ENCODE measurements at regions not wholly inside any gene's neighbourhood (a gene's known extent, or its start where the extent isn't known, plus 50 kb on each side); places are given as distances from the start of the nearest gene placed in this dataset.

- TF ChIP-seq SPI1 (IDR thresholded peaks at IDR 0.05; ENCODE audit: borderline replicate concordance, low read depth) (no peak), REST (IDR thresholded peaks at IDR 0.05; ENCODE audit: insufficient replicate concordance, low read depth) (no peak), POLR2AphosphoS5 (IDR thresholded peaks at IDR 0.05; ENCODE audit: low read depth) (no peak), GABPA (IDR thresholded peaks at IDR 0.05; ENCODE audit: low read depth) (no peak), CTCF (IDR thresholded peaks at IDR 0.05; ENCODE audit: insufficient read depth, low read length) (no peak)
- Histone ChIP-seq H3K27ac (replicated peaks) (no peak overlapping the region), H3K27me3 (ENCODE audit: insufficient read depth, poor library complexity, severe bottlenecking) (no peaks in the 10 kb centered on the region), H3K4me3 (replicated peaks; ENCODE audit: insufficient read depth, low read length) (no peak overlapping the region)
- DNase-seq (ENCODE audit: low read depth in 1 of 2, low spot score in 1 of 2): no peak
Observed at GRCh38 chr1:95888941-95889390, 655.0 kb downstream of the RWDD3 start.

GRCh38 chr1:95889400-95889799 is 655.4 kb downstream of the RWDD3 start:
- TF ChIP-seq GABPA (IDR thresholded peaks at IDR 0.05; ENCODE audit: low read depth) (no peak), POLR2AphosphoS5 (IDR thresholded peaks at IDR 0.05; ENCODE audit: low read depth) (no peak), SPI1 (IDR thresholded peaks at IDR 0.05; ENCODE audit: borderline replicate concordance, low read depth) (no peak), REST (IDR thresholded peaks at IDR 0.05; ENCODE audit: insufficient replicate concordance, low read depth) (no peak), CTCF (IDR thresholded peaks at IDR 0.05; ENCODE audit: insufficient read depth, low read length) (no peak)
- DNase-seq (ENCODE audit: low read depth in 1 of 2, low spot score in 1 of 2): no peak
- H3K4me3 ChIP-seq (replicated peaks; ENCODE audit: insufficient read depth, low read length): no peak overlapping the region
- H3K27me3 ChIP-seq (ENCODE audit: insufficient read depth, poor library complexity, severe bottlenecking): no peaks in the 10 kb centered on the region
- no peak overlapping the region for H3K27ac ChIP-seq (replicated peaks)

- H3K4me3 ChIP-seq (replicated peaks; ENCODE audit: insufficient read depth, low read length): no peak overlapping the region
- H3K27me3 ChIP-seq (ENCODE audit: insufficient read depth, poor library complexity, severe bottlenecking): no peaks in the 10 kb centered on the region
- TF ChIP-seq GABPA (IDR thresholded peaks at IDR 0.05; ENCODE audit: low read depth): no peak
- no peak for TF ChIP-seq SPI1 (IDR thresholded peaks at IDR 0.05; ENCODE audit: borderline replicate concordance, low read depth)
- no peak for TF ChIP-seq REST (IDR thresholded peaks at IDR 0.05; ENCODE audit: insufficient replicate concordance, low read depth)
- no peak for DNase-seq (ENCODE audit: low read depth in 1 of 2, low spot score in 1 of 2)
- H3K27ac ChIP-seq (replicated peaks): no peak overlapping the region
Observed at GRCh38 chr1:95893921-95894320, 659.9 kb downstream of the RWDD3 start.
